ENCODE measurements at regions not wholly inside any gene's neighbourhood (a gene's known extent, or its start where the extent isn't known, plus 50 kb on each side); places are given as distances from the start of the nearest gene placed in this dataset.
"Not testable (repeated sequence)": the region's sequence is repeated elsewhere in the genome, so short reads cannot be mapped to it uniquely, and the experiment has no call there.

- TF ChIP-seq DIDO1 (tag; IDR thresholded peaks at IDR 0.05; ENCODE audit: low read depth); RAD21 (CRISPR knock-in tag; conservative IDR thresholded peaks at IDR 0.05 in 1 of 2, IDR thresholded peaks at IDR 0.05 in 1 of 2); POLR2A (conservative IDR thresholded peaks at IDR 0.05); MXI1 (IDR thresholded peaks at IDR 0.05; ENCODE audit: low read depth, low read length); JUN (IDR thresholded peaks at IDR 0.05; ENCODE audit: borderline replicate concordance, low read depth, low read length); JUN (CRISPR knock-in tag; IDR thresholded peaks at IDR 0.05; ENCODE audit: borderline replicate concordance); CHD4 (IDR thresholded peaks at IDR 0.05; ENCODE audit: insufficient read depth, insufficient replicate concordance, low read depth, low read length, poor library complexity, severe bottlenecking); ELF4 (CRISPR knock-in tag; IDR thresholded peaks at IDR 0.05); ZNF76 (CRISPR knock-in tag; IDR thresholded peaks at IDR 0.05; ENCODE audit: borderline replicate concordance); SNRNP70 (optimal IDR thresholded peaks at IDR 0.05; ENCODE audit: low read depth, low read length); CTCF (IDR thresholded peaks at IDR 0.05 in 2 of 3, conservative IDR thresholded peaks at IDR 0.05 in 1 of 3; ENCODE audit: insufficient read depth in 2 of 3, low read depth in 1 of 3, low read length in 3 of 3); ZFP36 (IDR thresholded peaks at IDR 0.05; ENCODE audit: low read depth, low read length, partially characterized antibody); HIVEP1 (CRISPR knock-in tag; IDR thresholded peaks at IDR 0.05): not testable (repeated sequence)
- TF ChIP-seq, protein P1, sequence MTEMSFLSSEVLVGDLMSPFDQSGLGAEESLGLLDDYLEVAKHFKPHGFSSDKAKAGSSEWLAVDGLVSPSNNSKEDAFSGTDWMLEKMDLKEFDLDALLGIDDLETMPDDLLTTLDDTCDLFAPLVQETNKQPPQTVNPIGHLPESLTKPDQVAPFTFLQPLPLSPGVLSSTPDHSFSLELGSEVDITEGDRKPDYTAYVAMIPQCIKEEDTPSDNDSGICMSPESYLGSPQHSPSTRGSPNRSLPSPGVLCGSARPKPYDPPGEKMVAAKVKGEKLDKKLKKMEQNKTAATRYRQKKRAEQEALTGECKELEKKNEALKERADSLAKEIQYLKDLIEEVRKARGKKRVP (CRISPR knock-in tag; IDR thresholded peaks at IDR 0.05), result not testable (repeated sequence)
Observed at GRCh38 chrX:3817480-3817879, 104.0 kb upstream of the PRKX start.
